Panc1 (cell line): ENCODE measurements at regions not wholly inside any gene's neighbourhood (a gene's known extent, or its start where the extent isn't known, plus 50 kb on each side); places are given as distances from the start of the nearest gene placed in this dataset.

ENCODE experiments used
- ATAC-seq: fragments of 200-7000 bp; cut with Tn5 transposase; 2 replicates; pipeline ENCODE4 v1.9.1; 2020; ENCODE audit warnings: mild to moderate bottlenecking, moderate library complexity
- BruUV-seq: library from RNA; stranded (reverse); fragments of 400-500 nt; replicated peaks from 2 replicates; lab custom pipeline; 2021; lab: Mats Ljungman, UMichigan
- CTCF ChIA-PET: fragments of 300-600 bp; sonication (Branson Sonifier 250); formaldehyde crosslinking; loops from one replicate; lab custom pipeline; 2022; ENCODE audit warnings: antibody characterized with exemption; lab: Charles Lee
- POLR2A ChIA-PET: fragments of 300-600 bp; sonication (Branson Sonifier 250); formaldehyde crosslinking; loops from one replicate; lab custom pipeline; 2022; ENCODE audit warnings: antibody characterized with exemption; lab: Charles Lee
- DNase-seq: peaks from one replicate; pipeline ENCODE4 v3.0.0-alpha.2; 2010; ENCODE audit warnings: low read depth, low spot score
- H3K27ac ChIP-seq: 2 replicates; pipeline ENCODE4 v1.5.1; 2011; ENCODE audit warnings: mild to moderate bottlenecking, low read length, inconsistent platforms
- H3K27me3 ChIP-seq: fragments of 200-500 bp; sonication (Bioruptor generic); 2 replicates; pipeline ENCODE4 v1.6.0; 2014; ENCODE audit warnings: low read length, inconsistent platforms; ENCODE audit not compliant: control insufficient read depth, insufficient read depth
- H3K36me3 ChIP-seq: fragments of 200-500 bp; sonication (Bioruptor generic); 2 replicates; pipeline ENCODE4 v1.5.1; 2014; ENCODE audit warnings: inconsistent platforms, mild to moderate bottlenecking, low read length, moderate library complexity; ENCODE audit not compliant: control insufficient read depth, insufficient read depth
- H3K4me1 ChIP-seq: 2 replicates; pipeline ENCODE4 v1.5.1; 2011; ENCODE audit warnings: inconsistent platforms, mild to moderate bottlenecking, low read length, moderate library complexity; ENCODE audit not compliant: control insufficient read depth, insufficient read depth
- H3K4me3 ChIP-seq, 2 experiments: 2 replicates each; pipeline ENCODE4 v1.5.1; 2011 to 2012; ENCODE audit warnings: low read depth in 2 of 2, low read length in 2 of 2, mild to moderate bottlenecking in 2 of 2, inconsistent platforms in 1 of 2, moderate library complexity in 1 of 2
- H3K9me3 ChIP-seq: fragments of 200-500 bp; sonication (Bioruptor generic); 2 replicates; pipeline ENCODE4 v1.5.1; 2014; ENCODE audit warnings: low read depth, mild to moderate bottlenecking, inconsistent platforms, low read length, moderate library complexity; ENCODE audit not compliant: control insufficient read depth, insufficient read depth
- POLR2AphosphoS5 ChIP-seq: IDR thresholded peaks from 2 replicates; pipeline ENCODE4 v1.6.1; 2012; ENCODE audit warnings: mild to moderate bottlenecking, low read depth, low read length, moderate library complexity
- SIN3A ChIP-seq: IDR thresholded peaks from 2 replicates; pipeline ENCODE4 v1.6.1; 2012; ENCODE audit warnings: low read depth, mild to moderate bottlenecking, low read length, moderate library complexity, borderline replicate concordance; ENCODE audit not compliant: insufficient read depth
- TCF7L2 ChIP-seq: IDR thresholded peaks from 2 replicates; pipeline ENCODE4 v1.6.1; 2011; ENCODE audit warnings: mild to moderate bottlenecking, low read depth, low read length, inconsistent platforms
- in situ Hi-C: cut with HindIII; loops from 2 replicates; pipeline ENCODE4 v1.10.0; 2016; ENCODE audit warnings: low sequenced_read_pairs, low pct_unique_long_range_greater_than_20kb
- intact Hi-C: fragments of 100-400 bp; cut with micrococcal nuclease; formaldehyde crosslinking; loops from one replicate; pipeline ENCODE4 v1.10.0; 2022; ENCODE audit not compliant: unreplicated experiment
- TF ChIP-seq, protein P1 (sequence below), 2 experiments: IDR thresholded peaks; 2 replicates each; pipeline ENCODE4 v1.6.1; 2011 to 2012; ENCODE audit warnings: low read depth in 2 of 2, control low read depth in 1 of 2, low read length in 1 of 2, mild to moderate bottlenecking in 1 of 2, moderate library complexity in 1 of 2; ENCODE audit not compliant: insufficient read depth in 1 of 2
- TF ChIP-seq, protein P2 (sequence below): fragments of 450-650 bp; IDR thresholded peaks from 2 replicates; pipeline ENCODE4 v1.5.1; 2017; ENCODE audit warnings: mild to moderate bottlenecking

DNA sequence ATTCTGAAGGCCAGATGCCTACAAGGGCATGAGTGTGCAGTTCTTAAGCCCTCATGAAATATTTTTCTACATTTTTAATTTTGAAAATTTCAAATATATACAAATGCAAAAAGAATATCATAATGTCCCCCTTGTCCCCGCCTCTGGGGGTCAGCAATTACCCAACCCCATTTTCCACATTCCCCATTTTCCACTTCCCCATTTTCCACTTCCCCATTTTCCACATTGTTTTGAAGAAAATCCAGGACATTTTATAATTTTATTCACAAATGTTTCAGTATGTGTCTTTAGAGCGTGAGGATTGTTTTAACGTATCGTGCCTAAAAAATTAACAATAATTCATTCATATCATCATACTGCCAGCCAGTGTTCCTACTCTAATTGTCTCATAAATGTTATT is 403.6 kb upstream of the RAB6C start:
- CTCF ChIA-PET = no interaction called here

DNA sequence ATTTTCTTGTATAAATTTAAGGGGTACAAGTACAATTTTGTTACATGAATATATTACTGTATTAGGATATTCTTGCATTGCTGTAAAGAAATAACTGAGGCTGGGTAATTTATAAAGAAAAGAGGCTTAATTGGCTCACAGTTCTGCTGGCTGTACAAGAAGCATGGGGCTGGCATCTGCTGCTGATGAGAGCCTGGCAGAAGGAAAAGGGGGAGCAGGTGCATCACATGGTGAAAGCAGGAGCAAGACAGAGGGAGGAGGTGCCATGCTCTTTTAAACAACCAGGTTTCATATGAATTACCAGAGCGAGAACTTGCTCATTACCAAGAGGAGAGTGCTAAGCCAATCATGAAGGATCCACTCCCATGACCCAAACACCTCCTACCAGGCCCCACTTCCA is 399.5 kb upstream of the RAB6C start:
- CTCF ChIA-PET = no interaction called here
- Histone ChIP-seq H3K4me3 (no peak overlapping the region), H3K4me1 (no peaks in the 10 kb centered on the region), H3K27ac (no peak overlapping the region), H3K36me3 (no peaks in the 10 kb centered on the region), H3K9me3 (no peaks in the 10 kb centered on the region), H3K27me3 (no peaks in the 10 kb centered on the region)
- in situ Hi-C loops = no loop called here
- no peak for DNase-seq
- POLR2A ChIA-PET = no interaction called here
- BruUV-seq = no TSS peak
- TF ChIP-seq POLR2AphosphoS5 (no peak), TCF7L2 (no peak), SIN3A (no peak)
- TF ChIP-seq, protein P1, sequence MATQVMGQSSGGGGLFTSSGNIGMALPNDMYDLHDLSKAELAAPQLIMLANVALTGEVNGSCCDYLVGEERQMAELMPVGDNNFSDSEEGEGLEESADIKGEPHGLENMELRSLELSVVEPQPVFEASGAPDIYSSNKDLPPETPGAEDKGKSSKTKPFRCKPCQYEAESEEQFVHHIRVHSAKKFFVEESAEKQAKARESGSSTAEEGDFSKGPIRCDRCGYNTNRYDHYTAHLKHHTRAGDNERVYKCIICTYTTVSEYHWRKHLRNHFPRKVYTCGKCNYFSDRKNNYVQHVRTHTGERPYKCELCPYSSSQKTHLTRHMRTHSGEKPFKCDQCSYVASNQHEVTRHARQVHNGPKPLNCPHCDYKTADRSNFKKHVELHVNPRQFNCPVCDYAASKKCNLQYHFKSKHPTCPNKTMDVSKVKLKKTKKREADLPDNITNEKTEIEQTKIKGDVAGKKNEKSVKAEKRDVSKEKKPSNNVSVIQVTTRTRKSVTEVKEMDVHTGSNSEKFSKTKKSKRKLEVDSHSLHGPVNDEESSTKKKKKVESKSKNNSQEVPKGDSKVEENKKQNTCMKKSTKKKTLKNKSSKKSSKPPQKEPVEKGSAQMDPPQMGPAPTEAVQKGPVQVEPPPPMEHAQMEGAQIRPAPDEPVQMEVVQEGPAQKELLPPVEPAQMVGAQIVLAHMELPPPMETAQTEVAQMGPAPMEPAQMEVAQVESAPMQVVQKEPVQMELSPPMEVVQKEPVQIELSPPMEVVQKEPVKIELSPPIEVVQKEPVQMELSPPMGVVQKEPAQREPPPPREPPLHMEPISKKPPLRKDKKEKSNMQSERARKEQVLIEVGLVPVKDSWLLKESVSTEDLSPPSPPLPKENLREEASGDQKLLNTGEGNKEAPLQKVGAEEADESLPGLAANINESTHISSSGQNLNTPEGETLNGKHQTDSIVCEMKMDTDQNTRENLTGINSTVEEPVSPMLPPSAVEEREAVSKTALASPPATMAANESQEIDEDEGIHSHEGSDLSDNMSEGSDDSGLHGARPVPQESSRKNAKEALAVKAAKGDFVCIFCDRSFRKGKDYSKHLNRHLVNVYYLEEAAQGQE (IDR thresholded peaks at IDR 0.05; ENCODE audit: insufficient read depth in 1 of 2, low read depth in 2 of 2, low read length in 1 of 2) = no peak
- TF ChIP-seq, protein P2, sequence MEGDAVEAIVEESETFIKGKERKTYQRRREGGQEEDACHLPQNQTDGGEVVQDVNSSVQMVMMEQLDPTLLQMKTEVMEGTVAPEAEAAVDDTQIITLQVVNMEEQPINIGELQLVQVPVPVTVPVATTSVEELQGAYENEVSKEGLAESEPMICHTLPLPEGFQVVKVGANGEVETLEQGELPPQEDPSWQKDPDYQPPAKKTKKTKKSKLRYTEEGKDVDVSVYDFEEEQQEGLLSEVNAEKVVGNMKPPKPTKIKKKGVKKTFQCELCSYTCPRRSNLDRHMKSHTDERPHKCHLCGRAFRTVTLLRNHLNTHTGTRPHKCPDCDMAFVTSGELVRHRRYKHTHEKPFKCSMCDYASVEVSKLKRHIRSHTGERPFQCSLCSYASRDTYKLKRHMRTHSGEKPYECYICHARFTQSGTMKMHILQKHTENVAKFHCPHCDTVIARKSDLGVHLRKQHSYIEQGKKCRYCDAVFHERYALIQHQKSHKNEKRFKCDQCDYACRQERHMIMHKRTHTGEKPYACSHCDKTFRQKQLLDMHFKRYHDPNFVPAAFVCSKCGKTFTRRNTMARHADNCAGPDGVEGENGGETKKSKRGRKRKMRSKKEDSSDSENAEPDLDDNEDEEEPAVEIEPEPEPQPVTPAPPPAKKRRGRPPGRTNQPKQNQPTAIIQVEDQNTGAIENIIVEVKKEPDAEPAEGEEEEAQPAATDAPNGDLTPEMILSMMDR = no peak
- ATAC-seq = no peak
- intact Hi-C loops = no loop called here

More for the DNA sequence above, 403.6 kb upstream of the RAB6C start:
- Histone ChIP-seq H3K9me3 (no peaks in the 10 kb centered on the region), H3K27me3 (no peaks in the 10 kb centered on the region), H3K4me1 (no peaks in the 10 kb centered on the region), H3K4me3 (no peak overlapping the region), H3K27ac (no peak overlapping the region), H3K36me3 (no peaks in the 10 kb centered on the region)
- POLR2A ChIA-PET = no interaction called here
- DNase-seq = no peak
- intact Hi-C loops (no loop called here), in situ Hi-C loops (no loop called here)
- no peak for ATAC-seq
- no TSS peak for BruUV-seq
- TF ChIP-seq, protein P2 = no peak
- TF ChIP-seq SIN3A = no peak
- no peak for TF ChIP-seq TCF7L2
- TF ChIP-seq, protein P1 (IDR thresholded peaks at IDR 0.05; ENCODE audit: insufficient read depth in 1 of 2, low read depth in 2 of 2, low read length in 1 of 2) = no peak
- no peak for TF ChIP-seq POLR2AphosphoS5
